AG09319 (cell line): ENCODE measurements at regions not wholly inside any gene's neighbourhood (a gene's known extent, or its start where the extent isn't known, plus 50 kb on each side); places are given as distances from the start of the nearest gene placed in this dataset.

Source experiments
- DNase-seq: peaks from one replicate; pipeline ENCODE4 v3.0.0-alpha.2; 2010; ENCODE audit warnings: low read depth; ENCODE audit errors: extremely low read depth
- CTCF ChIP-seq: IDR thresholded peaks from 2 replicates; pipeline ENCODE4 v1.5.1; 2011; ENCODE audit warnings: low read depth, mild to moderate bottlenecking, inconsistent platforms, low read length, moderate library complexity

- no peak for DNase-seq
- no peak for TF ChIP-seq CTCF
Measured at GRCh38 chr7:131119381-131119780, 208.3 kb upstream of the MKLN1 start.

- TF ChIP-seq CTCF, result no peak
- DNase-seq, result no peak
Measured at GRCh38 chr7:131122394-131122793, 205.3 kb upstream of the MKLN1 start.

- no peak for TF ChIP-seq CTCF
- DNase-seq, result no peak
Measured at GRCh38 chr7:131124001-131124629, 203.6 kb upstream of the MKLN1 start.

GRCh38 chr7:131124867-131125266 lies 202.8 kb upstream of the MKLN1 start:
- no peak for TF ChIP-seq CTCF
- no peak for DNase-seq

GRCh38 chr7:131130324-131130723 lies 197.4 kb upstream of the MKLN1 start:
- no peak for DNase-seq
- no peak for TF ChIP-seq CTCF

GRCh38 chr7:131131012-131131745 lies 196.5 kb upstream of the MKLN1 start:
- DNase-seq, result no peak
- no peak for TF ChIP-seq CTCF

GRCh38 chr7:131131746-131132431 lies 195.8 kb upstream of the MKLN1 start:
- no peak for TF ChIP-seq CTCF

More at GRCh38 chr7:131131746-131132431, 195.8 kb upstream of the MKLN1 start:
- DNase-seq, result no peak
